Naive B cell (primary cell): ENCODE measurements at regions not wholly inside any gene's neighbourhood (a gene's known extent, or its start where the extent isn't known, plus 50 kb on each side); places are given as distances from the start of the nearest gene placed in this dataset.

ENCODE experiments used
- ATAC-seq, 2 donors: fragments of 150-1000 bp; cut with Tn5 transposase; 2 replicates each; pipeline ENCODE4 v1.10.0; 2021; ENCODE audit warnings: low read depth in 2 of 2, mild to moderate bottlenecking in 2 of 2, moderate library complexity in 2 of 2
- DNase-seq: peaks from one replicate; pipeline ENCODE4 v3.0.0; 2022
- H3K27ac Mint-ChIP-seq, 6 donors: one replicate each; pipeline ENCODE4 v1.8.0; 2020 to 2022; ENCODE audit warnings: mild to moderate bottlenecking in 6 of 6, mixed read lengths in 6 of 6, moderate library complexity in 5 of 6, inconsistent platforms in 2 of 6
- H3K27me3 Mint-ChIP-seq, 3 donors: one replicate each; pipeline ENCODE4 v1.8.0; 2021 to 2022; ENCODE audit warnings: mixed read lengths in 3 of 3, mild to moderate bottlenecking in 1 of 3
- H3K36me3 Mint-ChIP-seq, 2 donors: one replicate each; pipeline ENCODE4 v1.8.0; 2020 to 2022; ENCODE audit warnings: mixed read lengths in 2 of 2, inconsistent platforms in 1 of 2, mild to moderate bottlenecking in 1 of 2
- H3K4me1 Mint-ChIP-seq, 3 donors: one replicate each; pipeline ENCODE4 v1.8.0; 2020 to 2022; ENCODE audit warnings: mixed read lengths in 3 of 3, inconsistent platforms in 1 of 3, mild to moderate bottlenecking in 1 of 3, moderate library complexity in 1 of 3
- H3K4me3 Mint-ChIP-seq, 8 donors: one replicate each; pipeline ENCODE4 v1.8.0; 2020 to 2022; ENCODE audit warnings: mild to moderate bottlenecking in 8 of 8, mixed read lengths in 8 of 8, moderate library complexity in 8 of 8, inconsistent platforms in 2 of 8
- H3K9me3 Mint-ChIP-seq, 7 donors: one replicate each; pipeline ENCODE4 v1.8.0; 2020 to 2022; ENCODE audit warnings: mixed read lengths in 7 of 7, mild to moderate bottlenecking in 5 of 7, inconsistent platforms in 2 of 7, moderate library complexity in 1 of 7

DNA sequence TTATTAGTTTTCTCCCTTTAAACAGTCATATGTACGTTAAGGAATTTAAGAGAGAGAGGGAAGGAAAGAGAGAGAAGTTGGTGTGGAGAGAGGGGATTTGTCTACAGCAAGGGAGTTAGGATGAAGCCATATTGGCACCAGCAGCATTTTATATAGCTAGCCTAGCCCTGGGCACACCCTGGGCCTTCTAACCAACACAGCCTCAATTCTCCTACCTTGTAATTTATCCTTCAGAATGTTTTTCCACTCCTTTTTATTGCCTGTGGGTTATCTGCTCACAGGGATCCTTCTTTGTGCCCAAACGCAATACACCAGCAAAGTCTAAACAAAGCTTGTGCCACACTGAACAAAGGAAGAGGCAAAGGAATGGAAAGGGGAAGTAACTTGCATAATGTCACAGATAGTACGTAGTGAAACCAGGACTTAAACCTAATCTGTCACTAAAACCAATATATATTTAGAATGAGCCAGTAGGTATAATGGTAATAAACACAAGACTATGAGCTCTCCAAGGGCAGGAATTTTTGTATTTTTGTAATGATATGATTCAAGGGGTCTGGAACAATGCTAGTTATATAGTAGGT is 613.8 kb upstream of the TENM4 start:
- H3K9me3 Mint-ChIP-seq, result peaks cover 0 to 7% (median 1%) of the 10 kb centered on the region in 7 donors
- no peaks in the 10 kb centered on the region for H3K36me3 Mint-ChIP-seq

DNA sequence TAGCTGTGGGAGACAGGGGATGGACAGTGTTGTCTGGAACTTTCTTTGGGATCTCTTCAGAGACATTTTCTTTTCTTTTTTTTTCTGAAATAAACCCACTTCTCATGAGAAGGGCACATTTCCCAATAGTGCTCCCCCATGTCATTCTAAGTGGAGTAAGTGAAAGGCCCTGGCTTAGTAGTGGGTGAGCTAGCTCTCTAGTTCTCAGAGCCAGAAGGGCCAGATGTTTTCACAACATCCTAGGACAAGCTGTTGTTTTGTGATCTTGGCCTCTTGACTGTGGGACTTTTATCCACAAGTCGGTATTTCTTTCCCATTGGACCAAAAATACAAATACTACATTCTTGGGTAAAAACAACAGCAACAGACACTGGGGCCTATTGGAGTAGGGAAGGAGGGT is 607.7 kb upstream of the TENM4 start:
- H3K9me3 Mint-ChIP-seq, result peaks cover 0 to 7% (median 3%) of the 10 kb centered on the region in 7 donors
- ATAC-seq (no peak), DNase-seq (no peak)
- H3K4me3 Mint-ChIP-seq, result no peak overlapping the region
- H3K4me1 Mint-ChIP-seq, result no peaks in the 10 kb centered on the region
- no peaks in the 10 kb centered on the region for H3K36me3 Mint-ChIP-seq
- no peaks in the 10 kb centered on the region for H3K27me3 Mint-ChIP-seq
- no peak overlapping the region for H3K27ac Mint-ChIP-seq

More for the DNA sequence above, 613.8 kb upstream of the TENM4 start:
- DNase-seq (no peak), ATAC-seq (no peak)
- H3K27ac Mint-ChIP-seq, result no peak overlapping the region
- H3K4me3 Mint-ChIP-seq, result no peak overlapping the region
- no peaks in the 10 kb centered on the region for H3K27me3 Mint-ChIP-seq
- H3K4me1 Mint-ChIP-seq, result no peaks in the 10 kb centered on the region

DNA sequence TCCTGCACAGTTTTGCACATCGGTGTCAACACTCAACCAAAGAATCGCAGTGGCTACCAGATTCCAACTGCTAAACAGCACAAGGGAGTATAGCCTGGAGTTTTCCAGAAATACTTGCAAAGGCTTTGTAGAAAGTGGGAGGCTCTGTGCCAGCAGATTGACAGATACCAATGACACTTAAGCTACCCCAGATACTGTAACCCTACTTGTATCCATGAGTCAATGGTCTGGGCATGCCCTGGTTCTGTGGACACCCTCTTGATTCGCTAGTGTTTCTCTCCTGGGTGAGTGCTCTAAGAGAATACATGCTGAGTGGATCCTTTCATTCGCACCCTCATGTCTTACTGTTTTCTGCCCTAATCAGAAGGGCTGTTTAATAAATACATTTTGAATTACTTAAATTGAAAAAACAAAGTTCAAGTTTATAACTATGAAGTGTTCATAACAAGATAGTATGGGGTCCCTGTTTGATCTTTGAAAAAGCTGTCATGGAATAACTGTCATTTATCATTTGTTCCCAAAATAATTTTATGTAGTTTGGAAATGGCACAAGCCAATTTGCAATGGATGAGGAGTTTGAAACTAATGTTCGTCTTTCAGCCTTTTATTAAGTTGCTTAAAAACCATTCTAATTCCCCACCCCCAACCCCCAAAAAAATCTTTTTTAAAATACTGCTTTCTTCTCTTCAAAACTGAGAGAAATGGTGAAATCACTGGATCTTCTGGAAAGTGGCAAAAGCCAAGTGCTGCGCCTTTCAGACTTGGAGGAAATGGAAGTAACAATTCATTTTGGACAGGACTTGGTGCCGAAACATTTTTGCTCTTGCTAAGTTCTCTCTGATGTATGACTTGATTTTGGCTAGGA is 600.5 kb upstream of the TENM4 start:
- H3K27me3 Mint-ChIP-seq, result no peaks in the 10 kb centered on the region
- no peak overlapping the region for H3K4me3 Mint-ChIP-seq
- DNase-seq, result no peak
- H3K4me1 Mint-ChIP-seq, result no peaks in the 10 kb centered on the region
- H3K27ac Mint-ChIP-seq, result no peak overlapping the region
- no peak for ATAC-seq
- H3K9me3 Mint-ChIP-seq, result peaks cover 0 to 9% (median 0%) of the 10 kb centered on the region in 7 donors
- H3K36me3 Mint-ChIP-seq, result no peaks in the 10 kb centered on the region

DNA sequence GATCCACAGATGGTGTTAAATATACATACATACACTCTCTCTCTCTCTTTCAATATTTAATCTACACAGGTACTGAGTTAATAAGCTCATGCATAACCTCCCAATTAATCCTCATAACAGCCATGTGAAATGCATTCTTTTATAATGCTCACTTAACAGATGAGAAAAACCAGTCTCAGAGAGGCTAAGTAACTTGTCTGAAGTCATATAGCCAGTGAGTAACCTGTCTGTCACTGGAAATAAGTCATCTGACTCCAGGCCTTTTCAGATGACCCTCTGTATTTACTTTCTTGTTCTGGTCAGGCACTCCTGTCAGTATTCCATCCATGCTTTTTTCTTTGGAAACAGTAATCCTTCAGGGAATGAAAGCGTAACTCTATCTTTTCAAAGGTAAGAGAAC is 594.0 kb upstream of the TENM4 start:
- H3K36me3 Mint-ChIP-seq, result no peaks in the 10 kb centered on the region
- no peak overlapping the region for H3K4me3 Mint-ChIP-seq
- DNase-seq (no peak), ATAC-seq (no peak)
- peak overlapping the region in 1 of 6 donors; percentile 7 for H3K27ac Mint-ChIP-seq
- H3K27me3 Mint-ChIP-seq, result no peaks in the 10 kb centered on the region
- peaks cover 0 to 4% (median 3%) of the 10 kb centered on the region in 7 donors for H3K9me3 Mint-ChIP-seq
- no peaks in the 10 kb centered on the region for H3K4me1 Mint-ChIP-seq

DNA sequence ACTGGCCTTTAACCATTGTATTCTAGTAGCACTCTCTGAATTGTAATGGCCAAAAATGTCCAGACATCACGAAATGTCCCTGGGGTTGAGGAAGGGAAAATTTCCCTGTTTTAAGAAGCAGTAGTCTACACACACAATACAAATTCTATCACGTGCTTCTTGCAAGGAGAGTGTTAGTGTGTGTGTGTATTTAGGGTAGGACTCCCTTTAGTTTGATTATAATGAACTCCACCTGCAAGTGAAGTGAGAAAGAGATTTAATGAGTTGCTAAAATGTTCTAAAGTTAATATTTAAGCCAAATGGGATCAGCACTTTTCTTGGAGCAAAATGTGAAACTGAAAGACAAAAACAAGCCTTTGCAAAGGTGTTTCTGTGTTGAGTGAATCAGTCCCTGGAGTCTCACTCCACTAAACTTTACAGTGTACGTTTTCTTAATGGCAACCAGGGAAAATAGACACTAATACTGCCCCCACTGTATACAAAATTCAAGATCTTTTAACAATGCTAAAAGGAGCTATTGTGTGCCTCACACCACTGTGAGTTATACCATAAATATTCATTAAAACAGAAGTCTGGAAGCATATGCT is 590.3 kb upstream of the TENM4 start:
- no peak overlapping the region for H3K4me3 Mint-ChIP-seq
- H3K9me3 Mint-ChIP-seq, result peaks cover 0 to 5% (median 0%) of the 10 kb centered on the region in 7 donors
- no peak overlapping the region for H3K27ac Mint-ChIP-seq
- no peaks in the 10 kb centered on the region for H3K36me3 Mint-ChIP-seq
- no peaks in the 10 kb centered on the region for H3K4me1 Mint-ChIP-seq
- DNase-seq (no peak), ATAC-seq (no peak)
- no peaks in the 10 kb centered on the region for H3K27me3 Mint-ChIP-seq

DNA sequence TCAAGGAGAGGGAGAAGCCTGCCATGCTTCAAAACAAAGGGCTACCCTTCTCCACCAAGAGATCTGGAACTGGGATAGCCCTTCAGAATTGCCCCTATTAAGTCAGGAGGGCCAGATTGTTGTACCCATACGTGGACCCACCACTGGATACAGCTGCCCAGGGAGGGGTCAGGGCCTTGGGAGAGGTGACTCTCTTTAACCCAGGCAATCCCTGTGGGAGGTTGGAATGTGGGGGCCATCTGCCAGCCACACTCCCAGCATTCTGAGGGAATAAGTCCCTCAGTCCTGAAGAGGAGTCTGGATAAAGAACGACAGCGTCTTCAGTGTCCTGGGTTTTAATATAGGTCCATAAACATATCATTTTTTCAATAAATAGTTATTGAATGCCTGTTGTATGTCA is 588.2 kb upstream of the TENM4 start:
- H3K36me3 Mint-ChIP-seq, result no peaks in the 10 kb centered on the region
- H3K9me3 Mint-ChIP-seq, result peaks cover 0 to 7% (median 5%) of the 10 kb centered on the region in 7 donors
- H3K4me3 Mint-ChIP-seq, result no peak overlapping the region
- DNase-seq (no peak), ATAC-seq (no peak)
- H3K27ac Mint-ChIP-seq, result no peak overlapping the region
- no peaks in the 10 kb centered on the region for H3K27me3 Mint-ChIP-seq
- no peaks in the 10 kb centered on the region for H3K4me1 Mint-ChIP-seq

DNA sequence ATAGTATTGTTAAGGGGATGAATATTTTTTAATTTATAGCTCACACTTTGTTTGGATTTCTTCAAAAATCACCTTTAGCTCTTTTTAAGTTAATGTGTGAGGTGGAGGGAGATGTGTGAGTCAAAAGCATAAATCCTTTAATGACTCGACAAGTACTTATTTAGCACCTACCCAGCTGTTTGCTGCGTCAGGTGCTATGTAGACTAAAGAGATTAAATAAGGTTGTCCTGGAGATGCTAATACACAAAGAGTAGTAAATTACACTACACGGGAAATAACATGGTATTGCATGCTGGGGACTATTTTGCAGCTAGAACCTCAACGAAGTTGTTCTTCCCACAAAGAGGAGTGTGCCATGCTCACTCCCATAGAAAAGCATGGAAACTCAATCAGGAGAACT is 583.3 kb upstream of the TENM4 start:
- Mint-ChIP-seq H3K27ac (no peak overlapping the region), H3K27me3 (no peaks in the 10 kb centered on the region), H3K36me3 (no peaks in the 10 kb centered on the region), H3K4me3 (no peak overlapping the region), H3K4me1 (no peaks in the 10 kb centered on the region), H3K9me3 (peaks cover 2 to 9% (median 5%) of the 10 kb centered on the region in 7 donors)
- ATAC-seq (no peak), DNase-seq (no peak)

DNA sequence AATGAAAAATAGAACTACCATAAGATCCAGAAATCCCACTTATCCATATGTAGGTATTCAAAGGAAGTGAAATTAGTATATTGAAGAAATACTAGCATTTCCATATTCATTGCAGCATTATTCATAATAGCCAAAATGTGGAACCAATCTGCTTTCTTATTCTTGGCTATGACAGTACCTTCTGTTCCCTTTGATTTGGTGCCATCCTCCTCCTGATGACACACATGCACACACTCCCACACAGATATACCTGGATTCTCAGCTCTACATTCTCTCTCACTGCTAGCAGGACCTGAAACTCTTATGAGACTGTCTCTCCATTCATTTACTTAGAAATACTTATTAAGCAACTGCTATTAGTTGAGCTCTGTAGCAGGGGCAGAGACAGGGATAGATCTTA is 582.6 kb upstream of the TENM4 start:
- no peaks in the 10 kb centered on the region for H3K36me3 Mint-ChIP-seq
- H3K27me3 Mint-ChIP-seq, result no peaks in the 10 kb centered on the region
- no peak overlapping the region for H3K4me3 Mint-ChIP-seq
- no peak for ATAC-seq
- H3K4me1 Mint-ChIP-seq, result no peaks in the 10 kb centered on the region
- no peak overlapping the region for H3K27ac Mint-ChIP-seq
- no peak for DNase-seq
- peaks cover 0 to 9% (median 5%) of the 10 kb centered on the region in 7 donors for H3K9me3 Mint-ChIP-seq

DNA sequence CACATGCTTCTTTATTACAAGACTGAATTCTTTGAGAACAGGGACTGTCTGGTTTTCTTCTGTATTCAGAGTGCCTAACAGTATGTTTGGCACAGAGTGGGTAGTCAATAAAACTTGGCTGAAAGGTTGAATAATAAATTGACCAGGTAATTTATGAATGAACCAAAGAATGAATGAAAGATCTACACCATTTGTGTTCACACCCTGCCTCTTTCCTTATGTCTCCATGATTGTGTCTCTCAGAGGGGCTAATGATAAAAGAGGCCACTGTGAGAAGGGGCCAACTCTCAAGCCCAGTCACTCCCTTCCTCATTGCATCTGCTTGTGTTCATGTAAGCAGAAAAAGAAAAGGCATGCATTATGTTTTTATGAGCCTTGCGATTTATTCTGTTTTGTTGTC is 569.7 kb upstream of the TENM4 start:
- H3K36me3 Mint-ChIP-seq, result no peaks in the 10 kb centered on the region
- H3K27me3 Mint-ChIP-seq, result no peaks in the 10 kb centered on the region
- H3K4me1 Mint-ChIP-seq, result no peaks in the 10 kb centered on the region
- H3K4me3 Mint-ChIP-seq, result no peak overlapping the region
- ATAC-seq (no peak), DNase-seq (no peak)
- H3K9me3 Mint-ChIP-seq, result peaks cover 0 to 7% (median 1%) of the 10 kb centered on the region in 7 donors
- no peak overlapping the region for H3K27ac Mint-ChIP-seq

DNA sequence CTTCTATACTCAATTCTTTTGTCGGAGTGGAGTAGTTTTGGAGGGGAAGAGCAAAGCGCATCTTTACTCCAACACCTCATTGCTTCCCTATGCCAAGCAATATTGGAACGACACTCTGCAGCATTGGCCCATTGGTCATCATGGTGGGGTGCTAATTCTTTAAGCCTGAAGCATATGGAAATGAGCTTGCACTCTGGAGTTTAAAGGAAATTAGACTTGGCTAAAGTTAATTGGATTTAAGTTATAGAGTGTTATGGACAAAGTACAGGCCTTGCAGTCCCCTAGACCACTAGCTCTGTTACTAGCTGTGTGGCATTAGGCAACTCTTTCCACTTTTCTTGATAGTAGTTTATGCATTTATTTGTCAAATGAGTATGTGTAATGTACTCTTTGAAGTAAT is 568.3 kb upstream of the TENM4 start:
- Mint-ChIP-seq H3K27me3 (no peaks in the 10 kb centered on the region), H3K27ac (no peak overlapping the region), H3K4me3 (no peak overlapping the region)

DNA sequence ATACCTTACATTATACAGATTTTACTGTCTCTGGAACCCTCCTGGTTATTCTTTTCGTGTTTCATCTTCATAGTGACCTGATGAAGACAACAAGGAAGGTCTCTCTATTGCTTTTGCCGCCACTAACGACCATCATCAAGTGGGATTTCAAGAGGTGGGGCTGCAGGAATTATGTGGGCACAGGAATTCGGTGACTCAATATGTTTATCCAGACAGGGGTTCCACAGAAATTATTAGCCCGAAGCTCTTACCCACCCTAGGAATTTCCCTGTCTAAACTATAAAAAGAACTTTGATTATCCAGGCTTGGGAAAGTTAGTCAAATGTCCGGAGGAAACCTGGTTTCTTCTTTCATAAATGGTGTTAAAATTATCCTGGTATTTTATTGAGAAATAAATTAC is 566.8 kb upstream of the TENM4 start:
- Mint-ChIP-seq H3K9me3 (peaks cover 0 to 9% (median 5%) of the 10 kb centered on the region in 7 donors), H3K27me3 (no peaks in the 10 kb centered on the region)

More for the DNA sequence above, 568.3 kb upstream of the TENM4 start:
- DNase-seq, result no peak
- no peaks in the 10 kb centered on the region for H3K36me3 Mint-ChIP-seq
- no peak for ATAC-seq
- no peaks in the 10 kb centered on the region for H3K4me1 Mint-ChIP-seq
- peaks cover 0 to 9% (median 5%) of the 10 kb centered on the region in 7 donors for H3K9me3 Mint-ChIP-seq

DNA sequence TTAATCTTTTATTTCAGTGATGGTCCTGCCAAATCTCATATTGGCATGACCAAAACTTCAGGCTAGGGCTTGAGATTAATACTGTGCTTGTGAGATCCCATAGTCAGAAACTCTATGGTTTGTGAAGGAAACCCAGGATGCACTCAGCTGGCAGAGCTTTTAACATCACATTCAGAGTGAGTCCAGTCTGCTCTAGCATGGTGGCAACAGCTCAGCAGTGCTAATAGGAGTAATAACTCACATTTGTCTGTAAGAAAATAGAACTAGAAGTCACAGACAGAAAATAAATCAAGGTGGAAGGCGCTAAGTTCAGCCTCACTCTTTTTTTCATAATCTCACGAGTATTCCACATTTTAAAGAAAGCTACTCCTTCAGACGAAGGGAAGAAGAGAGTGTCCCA is 549.3 kb upstream of the TENM4 start:
- H3K9me3 Mint-ChIP-seq, result peaks cover 0 to 8% (median 3%) of the 10 kb centered on the region in 7 donors
- DNase-seq, result no peak
- ATAC-seq, result no peak
- H3K4me3 Mint-ChIP-seq, result no peak overlapping the region
- peak overlapping the region in 1 of 6 donors; percentile 75 for H3K27ac Mint-ChIP-seq
- H3K4me1 Mint-ChIP-seq, result no peaks in the 10 kb centered on the region
- H3K27me3 Mint-ChIP-seq, result no peaks in the 10 kb centered on the region
- H3K36me3 Mint-ChIP-seq, result no peaks in the 10 kb centered on the region

More for the DNA sequence above, 566.8 kb upstream of the TENM4 start:
- no peaks in the 10 kb centered on the region for H3K4me1 Mint-ChIP-seq
- ATAC-seq, result no peak
- no peak overlapping the region for H3K4me3 Mint-ChIP-seq
- no peaks in the 10 kb centered on the region for H3K36me3 Mint-ChIP-seq
- no peak overlapping the region for H3K27ac Mint-ChIP-seq
- DNase-seq, result no peak

DNA sequence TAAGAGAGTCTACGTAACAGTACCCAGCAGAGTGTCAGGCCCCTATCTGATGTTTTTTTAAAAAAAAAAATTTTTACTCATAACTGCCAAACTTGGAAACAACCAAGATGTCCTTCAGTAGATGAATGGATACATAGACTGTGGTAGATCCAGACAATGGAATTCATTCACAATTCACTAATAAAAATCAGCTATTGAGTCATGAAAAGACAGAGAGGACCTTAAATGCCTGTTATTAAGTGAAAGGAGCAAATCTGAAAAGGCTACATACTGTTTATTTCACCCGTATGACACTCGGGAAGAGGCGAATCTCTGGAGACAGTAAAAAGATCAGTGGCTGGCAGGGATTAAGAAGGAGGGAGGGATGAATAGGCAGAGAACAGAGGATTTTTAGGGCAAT is 541.4 kb upstream of the TENM4 start:
- Mint-ChIP-seq H3K9me3 (peaks cover 0 to 15% (median 4%) of the 10 kb centered on the region in 7 donors), H3K27ac (no peak overlapping the region), H3K36me3 (no peaks in the 10 kb centered on the region), H3K4me1 (no peaks in the 10 kb centered on the region), H3K27me3 (no peaks in the 10 kb centered on the region), H3K4me3 (no peak overlapping the region)
- ATAC-seq, result no peak
- DNase-seq, result no peak

DNA sequence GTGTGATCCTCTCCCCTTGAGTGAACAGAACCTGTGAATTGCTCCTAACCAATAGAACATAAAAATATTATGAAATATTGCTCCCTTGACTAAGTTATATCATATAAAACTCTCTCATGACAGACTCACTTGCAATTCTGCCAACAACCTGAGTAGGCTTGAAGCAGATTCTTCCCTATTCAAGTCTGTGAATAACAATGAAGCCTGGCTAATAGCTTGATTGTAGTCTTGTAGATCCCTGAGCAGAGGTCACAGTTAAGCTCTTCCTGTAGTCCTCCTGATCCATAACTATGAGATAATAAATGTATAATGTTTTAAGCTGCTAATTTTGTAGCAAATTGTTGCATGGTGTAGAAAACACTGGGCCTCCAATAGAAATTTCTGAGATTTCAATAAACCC is 540.1 kb upstream of the TENM4 start:
- DNase-seq, result no peak
- H3K4me1 Mint-ChIP-seq, result no peaks in the 10 kb centered on the region
- H3K27me3 Mint-ChIP-seq, result no peaks in the 10 kb centered on the region
- no peak for ATAC-seq
- H3K9me3 Mint-ChIP-seq, result peaks cover 0 to 13% (median 4%) of the 10 kb centered on the region in 7 donors
- no peaks in the 10 kb centered on the region for H3K36me3 Mint-ChIP-seq
- no peak overlapping the region for H3K27ac Mint-ChIP-seq
- no peak overlapping the region for H3K4me3 Mint-ChIP-seq
